Cardiac fibroblast (primary cell): ENCODE measurements at regions not wholly inside any gene's neighbourhood (a gene's known extent, or its start where the extent isn't known, plus 50 kb on each side); places are given as distances from the start of the nearest gene placed in this dataset.

Experiments
- DNase-seq, 2 donors: peaks; one replicate each; pipeline versions ENCODE4 v3.0.0 to v3.0.0-alpha.2; 2010; ENCODE audit warnings: low read depth in 2 of 2
- H3K4me3 ChIP-seq, 2 donors: replicated peaks in 1 of 2; 1 replicate in 1 of 2; 2 replicates in 1 of 2; pipeline ENCODE4 v1.5.1; 2011; ENCODE audit warnings: low read depth in 2 of 2, low read length in 2 of 2, mild to moderate bottlenecking in 2 of 2, moderate library complexity in 1 of 2
- TF ChIP-seq, protein P1 (sequence below): IDR thresholded peaks from one replicate; pipeline ENCODE4 v1.5.1; 2011; ENCODE audit warnings: low read depth, mild to moderate bottlenecking, low read length, inconsistent platforms

DNA sequence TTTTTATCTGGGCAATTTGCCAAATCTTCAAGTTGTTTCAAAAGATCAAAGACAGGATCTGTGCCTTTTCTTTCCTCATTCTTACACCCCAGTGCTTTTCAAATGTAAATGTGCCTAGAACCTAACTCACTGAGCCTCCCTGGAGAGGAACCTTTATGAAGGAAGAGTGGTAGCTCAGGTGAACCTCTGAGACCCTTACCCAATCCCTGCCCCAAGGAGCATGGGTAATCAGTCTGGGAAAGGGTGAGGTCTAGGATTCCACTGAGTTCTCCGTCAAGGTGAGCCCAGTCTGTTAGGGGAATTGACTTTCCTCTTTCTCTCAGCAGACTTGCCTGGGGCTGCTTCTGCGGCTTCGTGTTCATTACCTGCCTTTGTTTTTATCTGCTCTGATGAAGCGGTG lies 88.1 kb upstream of the MAP4K4 start:
- no peak overlapping the region for H3K4me3 ChIP-seq
- no peak for DNase-seq
- TF ChIP-seq, protein P1, sequence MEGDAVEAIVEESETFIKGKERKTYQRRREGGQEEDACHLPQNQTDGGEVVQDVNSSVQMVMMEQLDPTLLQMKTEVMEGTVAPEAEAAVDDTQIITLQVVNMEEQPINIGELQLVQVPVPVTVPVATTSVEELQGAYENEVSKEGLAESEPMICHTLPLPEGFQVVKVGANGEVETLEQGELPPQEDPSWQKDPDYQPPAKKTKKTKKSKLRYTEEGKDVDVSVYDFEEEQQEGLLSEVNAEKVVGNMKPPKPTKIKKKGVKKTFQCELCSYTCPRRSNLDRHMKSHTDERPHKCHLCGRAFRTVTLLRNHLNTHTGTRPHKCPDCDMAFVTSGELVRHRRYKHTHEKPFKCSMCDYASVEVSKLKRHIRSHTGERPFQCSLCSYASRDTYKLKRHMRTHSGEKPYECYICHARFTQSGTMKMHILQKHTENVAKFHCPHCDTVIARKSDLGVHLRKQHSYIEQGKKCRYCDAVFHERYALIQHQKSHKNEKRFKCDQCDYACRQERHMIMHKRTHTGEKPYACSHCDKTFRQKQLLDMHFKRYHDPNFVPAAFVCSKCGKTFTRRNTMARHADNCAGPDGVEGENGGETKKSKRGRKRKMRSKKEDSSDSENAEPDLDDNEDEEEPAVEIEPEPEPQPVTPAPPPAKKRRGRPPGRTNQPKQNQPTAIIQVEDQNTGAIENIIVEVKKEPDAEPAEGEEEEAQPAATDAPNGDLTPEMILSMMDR, result no peak

DNA sequence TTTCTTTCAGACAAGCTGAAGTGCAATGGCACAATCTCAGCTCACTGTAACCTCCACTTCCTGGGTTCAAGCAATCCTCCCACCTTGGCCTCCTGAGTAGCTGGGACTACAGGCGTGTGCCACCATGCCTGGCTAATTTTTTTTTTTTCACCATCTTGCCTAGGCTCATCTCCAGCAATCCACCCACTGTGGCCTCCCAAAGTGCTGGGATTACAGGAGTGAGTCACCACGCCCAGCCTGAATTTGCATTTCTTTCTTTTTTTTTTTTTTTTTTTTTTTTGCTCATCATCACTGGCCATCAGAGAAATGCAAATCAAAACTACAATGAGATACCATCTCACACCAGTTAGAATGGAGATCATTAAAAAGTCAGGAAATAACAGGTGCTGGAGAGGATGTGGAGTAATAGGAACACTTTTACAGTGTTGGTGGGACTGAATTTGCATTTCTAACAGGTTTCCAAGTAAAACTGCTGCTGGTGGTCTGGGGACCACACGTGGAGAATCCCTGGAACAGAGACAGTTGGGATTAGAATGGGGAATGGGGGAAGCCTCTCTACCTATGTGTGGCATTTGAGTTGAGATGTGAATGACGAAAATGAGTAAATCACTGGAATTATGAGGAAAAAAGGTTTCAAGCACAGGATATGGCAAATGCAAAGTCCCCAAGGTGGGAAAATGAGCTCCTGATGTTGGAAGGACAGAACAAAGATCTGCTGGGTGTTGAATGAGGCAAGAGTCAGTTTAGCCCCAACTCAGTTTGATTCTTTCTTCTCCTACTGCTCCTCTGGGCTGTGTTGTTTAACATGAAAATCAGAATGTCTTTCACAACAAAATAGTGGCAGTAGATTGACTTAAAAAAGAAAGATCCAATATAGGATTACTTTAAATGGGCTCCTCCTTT lies 88.8 kb upstream of the MAP4K4 start:
- DNase-seq, result peak in 1 of 2 donors; percentile 16
- H3K4me3 ChIP-seq, result no peak overlapping the region
- TF ChIP-seq, protein P1, result no peak

DNA sequence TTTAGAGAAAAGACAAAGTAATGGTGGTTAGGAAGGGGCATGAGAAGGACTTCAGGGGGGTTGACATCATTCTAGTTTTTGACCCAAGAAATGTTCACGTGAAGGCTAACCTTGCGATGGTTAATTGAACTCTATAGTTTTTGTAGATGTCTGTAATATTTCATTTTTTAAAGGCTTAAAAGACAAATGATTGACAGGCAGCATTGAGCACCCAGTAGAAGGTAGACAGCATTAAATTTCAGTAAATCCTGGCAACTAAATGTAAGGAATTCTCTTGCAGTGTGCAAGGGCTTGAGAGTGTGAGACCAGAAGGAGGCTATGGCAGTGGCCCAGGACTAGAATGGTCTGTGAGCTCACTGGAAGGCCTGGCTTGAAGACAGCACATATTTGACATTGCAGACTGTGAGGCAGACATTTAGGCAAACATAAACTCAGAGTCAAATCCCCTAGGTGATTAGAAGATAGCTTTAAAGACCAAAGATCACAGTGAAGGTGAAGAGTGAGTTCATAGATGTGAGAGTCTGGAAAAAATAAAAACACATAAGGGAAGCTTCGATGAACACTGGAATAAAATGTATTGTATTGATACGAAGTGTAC lies 100.1 kb upstream of the MAP4K4 start:
- TF ChIP-seq, protein P1, result no peak
- no peak overlapping the region for H3K4me3 ChIP-seq
- DNase-seq, result peak; percentile 52 to 71

DNA sequence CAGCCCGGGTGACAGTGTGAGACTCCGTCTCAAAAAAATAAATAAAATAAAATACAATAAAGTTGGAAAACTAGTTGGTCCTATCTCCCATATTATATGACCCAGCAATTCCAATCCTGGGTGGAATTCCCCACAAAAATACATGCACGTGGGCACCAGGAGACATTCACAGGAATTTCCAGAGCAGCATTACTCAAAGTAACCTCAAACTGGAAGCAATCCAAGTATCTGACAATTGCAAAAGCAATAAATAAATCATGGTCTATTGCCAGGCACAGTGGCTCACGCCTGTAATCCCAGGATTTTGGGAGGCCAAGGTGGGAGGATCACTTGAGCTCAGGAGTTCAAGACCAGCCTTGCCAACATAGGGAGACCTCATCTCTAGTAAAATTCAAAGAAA lies 101.2 kb upstream of the MAP4K4 start:
- H3K4me3 ChIP-seq, result no peak overlapping the region
- peak in 1 of 2 donors; percentile 61 for DNase-seq
- TF ChIP-seq, protein P1, result no peak

DNA sequence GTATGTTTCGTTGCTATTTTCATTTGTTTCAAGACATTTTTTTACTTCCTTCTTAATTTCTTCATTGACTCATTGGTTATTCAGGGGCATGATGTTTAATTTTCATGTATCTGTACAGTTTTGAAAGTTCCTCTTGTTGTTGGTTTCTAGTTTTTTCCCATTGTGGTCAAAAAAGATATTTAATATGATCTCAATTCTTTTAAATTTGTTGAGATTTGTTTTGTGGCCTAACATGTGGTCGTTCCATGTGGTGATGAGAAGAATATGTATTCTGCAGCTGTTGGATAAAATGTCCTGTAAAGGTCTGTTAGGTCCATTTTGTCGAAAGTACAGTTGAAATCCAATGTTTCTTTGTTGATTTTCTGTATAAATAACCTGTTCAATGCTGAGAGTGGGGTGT lies 110.3 kb upstream of the MAP4K4 start:
- DNase-seq, result no peak
- TF ChIP-seq, protein P1, result no peak
- no peak overlapping the region for H3K4me3 ChIP-seq

DNA sequence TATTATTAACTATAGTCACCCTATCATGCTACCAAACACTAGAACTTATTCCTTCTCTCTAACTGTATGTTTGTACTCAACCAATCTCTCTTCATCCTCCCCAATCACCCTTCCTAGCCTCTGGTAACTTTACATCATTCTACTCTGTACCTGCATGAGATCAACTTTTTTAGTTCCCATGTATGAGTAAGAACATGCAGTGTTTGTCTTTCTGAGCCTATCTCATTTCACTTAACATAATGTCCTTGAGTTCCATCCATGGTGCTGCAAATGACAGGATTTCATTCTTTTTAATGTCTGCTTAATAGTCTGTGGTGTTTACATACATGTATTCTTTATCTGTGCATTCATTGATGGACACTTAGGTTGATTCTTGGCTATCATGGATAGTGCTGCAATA lies 108.9 kb upstream of the RFX8 start:
- no peak overlapping the region for H3K4me3 ChIP-seq
- TF ChIP-seq, protein P1, result no peak
- no peak for DNase-seq
